GM12878 (cell line): ENCODE measurements at regions not wholly inside any gene's neighbourhood (a gene's known extent, or its start where the extent isn't known, plus 50 kb on each side); places are given as distances from the start of the nearest gene placed in this dataset.

Experiments used
- ATAC-seq: fragments of 200-7000 bp; cut with Tn5 transposase; 3 replicates; pipeline ENCODE4 v1.9.1; 2020; ENCODE audit warnings: mild to moderate bottlenecking, moderate library complexity
- BruUV-seq: library from RNA; stranded (reverse); fragments of 400-500 nt; replicated peaks from 2 replicates; lab custom pipeline; 2021; lab: Mats Ljungman, UMichigan
- CTCF ChIA-PET: fragments of 300-600 bp; sonication (Branson Sonifier 250); formaldehyde crosslinking; extraction: SDS; loops from one replicate; lab custom pipeline; 2021; ENCODE audit warnings: inconsistent platforms; lab: Yijun Ruan, JAX
- POLR2A ChIA-PET: fragments of 350-600 bp; formaldehyde crosslinking; extraction: SDS; loops from one replicate; lab custom pipeline; 2021; ENCODE audit warnings: inconsistent platforms; lab: Charles Lee
- RAD21 ChIA-PET: fragments of 300-600 bp; sonication (Branson Sonifier 250); formaldehyde crosslinking; loops from one replicate; lab custom pipeline; 2023; ENCODE audit warnings: antibody characterized with exemption; ENCODE audit not compliant: unreplicated experiment; lab: Charles Lee
- SMC1A ChIA-PET: fragments of 300-600 bp; sonication (Branson Sonifier 250); formaldehyde crosslinking; loops from one replicate; lab custom pipeline; 2023; ENCODE audit not compliant: unreplicated experiment, uncharacterized antibody; lab: Charles Lee
- DNase-seq: peaks from one replicate; pipeline ENCODE4 v3.0.0-alpha.2; 2011; ENCODE audit warnings: low read depth, low spot score
- FAIRE-seq: peaks from 3 replicates; lab custom pipeline; 2011; peaks lifted over from hg19 to GRCh38; lab: Jason Lieb, UNC
- H2AFZ ChIP-seq: 2 replicates; pipeline ENCODE4 v1.6.0; 2011; ENCODE audit warnings: low read depth, low read length, control low read depth; ENCODE audit not compliant: control insufficient read depth
- H3K27ac ChIP-seq: 2 replicates; pipeline ENCODE4 v1.5.1; 2011; ENCODE audit warnings: control low read depth; ENCODE audit not compliant: control insufficient read depth, insufficient read depth
- H3K27me3 ChIP-seq, 2 experiments: replicated peaks in 1 of 2; 2 replicates each; pipeline versions ENCODE4 v1.6.0 to v1.6.1; 2011; ENCODE audit warnings: low read length in 1 of 2; ENCODE audit not compliant: control insufficient read depth in 2 of 2, insufficient read depth in 2 of 2
- H3K36me3 ChIP-seq, 2 experiments: 2 replicates each; pipeline ENCODE4 v1.5.1; 2011; ENCODE audit warnings: low read length in 1 of 2; ENCODE audit not compliant: control insufficient read depth in 2 of 2, insufficient read depth in 2 of 2
- H3K4me1 ChIP-seq: 2 replicates; pipeline ENCODE4 v1.6.1; 2011; ENCODE audit warnings: mild to moderate bottlenecking, low read length, moderate library complexity, mixed read lengths; ENCODE audit not compliant: control insufficient read depth, insufficient read depth
- H3K4me2 ChIP-seq: 2 replicates; pipeline ENCODE4 v1.6.0; 2011; ENCODE audit warnings: control low read depth; ENCODE audit not compliant: control insufficient read depth, insufficient read depth
- H3K4me3 ChIP-seq: fragments of 200-600 bp; sonication (generic); 2 replicates; pipeline ENCODE4 v1.5.1; 2016
- H3K79me2 ChIP-seq: 2 replicates; pipeline ENCODE4 v1.6.0; 2011; ENCODE audit warnings: low read length; ENCODE audit not compliant: control insufficient read depth, insufficient read depth
- H3K9ac ChIP-seq: 2 replicates; pipeline ENCODE4 v1.8.0; 2011; ENCODE audit warnings: low read length, control low read depth, mixed read lengths; ENCODE audit not compliant: control insufficient read depth, insufficient read depth
- H3K9me3 ChIP-seq: replicated peaks from 3 replicates; pipeline ENCODE4 v1.5.1; 2011; ENCODE audit warnings: mild to moderate bottlenecking, low read length; ENCODE audit not compliant: control insufficient read depth, insufficient read depth
- H4K20me1 ChIP-seq: 2 replicates; pipeline ENCODE4 v1.6.0; 2011; ENCODE audit not compliant: control insufficient read depth, insufficient read depth
- IKZF2 ChIP-seq, 2 experiments: fragments of 450-650 bp; IDR thresholded peaks; 2 replicates each; pipeline ENCODE4 v1.6.1; 2017; ENCODE audit warnings: mild to moderate bottlenecking in 2 of 2, moderate library complexity in 2 of 2
- JUND ChIP-seq: IDR thresholded peaks from 2 replicates; pipeline ENCODE4 v1.6.1; 2012; ENCODE audit warnings: low read depth, mild to moderate bottlenecking, low read length, improper control_type of control experiment, moderate library complexity
- MEF2B ChIP-seq: fragments of 450-650 bp; IDR thresholded peaks from 2 replicates; pipeline ENCODE4 v1.6.1; 2018; ENCODE audit warnings: mild to moderate bottlenecking, moderate library complexity; ENCODE audit not compliant: partially characterized antibody, poor library complexity, severe bottlenecking
- MYB ChIP-seq: fragments of 150-350 bp; IDR thresholded peaks from 2 replicates; pipeline ENCODE4 v1.6.1; 2014; ENCODE audit warnings: mild to moderate bottlenecking, low read depth, low read length, borderline replicate concordance
- NFYB ChIP-seq: IDR thresholded peaks from 2 replicates; pipeline ENCODE4 v1.6.1; 2011; ENCODE audit warnings: low read depth, mild to moderate bottlenecking, low read length, improper control_type of control experiment, moderate library complexity; ENCODE audit not compliant: insufficient read depth
- NRF1 ChIP-seq: conservative IDR thresholded peaks from 2 replicates; pipeline ENCODE4 v1.6.1; 2011; ENCODE audit warnings: mild to moderate bottlenecking, low read depth, low read length, improper control_type of control experiment
- SRF ChIP-seq, 2 experiments: IDR thresholded peaks; 2 replicates each; pipeline ENCODE4 v1.6.1; 2011; ENCODE audit warnings: low read depth in 2 of 2, low read length in 2 of 2, mild to moderate bottlenecking in 1 of 2, moderate library complexity in 1 of 2
- TBL1XR1 ChIP-seq: IDR thresholded peaks from 2 replicates; pipeline ENCODE4 v1.6.1; 2012; ENCODE audit warnings: low read depth, low read length, improper control_type of control experiment
- WRNIP1 ChIP-seq: IDR thresholded peaks from 2 replicates; pipeline ENCODE4 v1.6.1; 2011; ENCODE audit warnings: low read depth, low read length, improper control_type of control experiment, borderline replicate concordance
- WGBS: methylation state at CpG from one replicate; pipeline ENCODE4 v1.1.6; 2016; ENCODE audit warnings: low lambda C conversion rate; ENCODE audit not compliant: insufficient replicate concordance, insufficient coverage; ENCODE audit errors: missing lambda C conversion rate; 5-methylcytosine and 5-hydroxymethylcytosine counted together
- in situ Hi-C: fragments of 300-500 bp; cut with MboI; formaldehyde crosslinking; loops from 9 replicates; pipeline ENCODE4 v1.14.3; 2018; ENCODE audit warnings: mixed read lengths
- intact Hi-C: fragments of 100-400 bp; cut with micrococcal nuclease; formaldehyde crosslinking; loops from one replicate; pipeline ENCODE4 v1.14.2; 2022; ENCODE audit not compliant: unreplicated experiment
- TF ChIP-seq, protein P1 (sequence below): fragments of 450-650 bp; IDR thresholded peaks from 2 replicates; pipeline ENCODE4 v1.6.1; 2016; ENCODE audit warnings: mild to moderate bottlenecking
- TF ChIP-seq, protein P2 (sequence below): fragments of 450-650 bp; IDR thresholded peaks from 2 replicates; pipeline ENCODE4 v1.6.1; 2016; ENCODE audit warnings: mild to moderate bottlenecking

DNA sequence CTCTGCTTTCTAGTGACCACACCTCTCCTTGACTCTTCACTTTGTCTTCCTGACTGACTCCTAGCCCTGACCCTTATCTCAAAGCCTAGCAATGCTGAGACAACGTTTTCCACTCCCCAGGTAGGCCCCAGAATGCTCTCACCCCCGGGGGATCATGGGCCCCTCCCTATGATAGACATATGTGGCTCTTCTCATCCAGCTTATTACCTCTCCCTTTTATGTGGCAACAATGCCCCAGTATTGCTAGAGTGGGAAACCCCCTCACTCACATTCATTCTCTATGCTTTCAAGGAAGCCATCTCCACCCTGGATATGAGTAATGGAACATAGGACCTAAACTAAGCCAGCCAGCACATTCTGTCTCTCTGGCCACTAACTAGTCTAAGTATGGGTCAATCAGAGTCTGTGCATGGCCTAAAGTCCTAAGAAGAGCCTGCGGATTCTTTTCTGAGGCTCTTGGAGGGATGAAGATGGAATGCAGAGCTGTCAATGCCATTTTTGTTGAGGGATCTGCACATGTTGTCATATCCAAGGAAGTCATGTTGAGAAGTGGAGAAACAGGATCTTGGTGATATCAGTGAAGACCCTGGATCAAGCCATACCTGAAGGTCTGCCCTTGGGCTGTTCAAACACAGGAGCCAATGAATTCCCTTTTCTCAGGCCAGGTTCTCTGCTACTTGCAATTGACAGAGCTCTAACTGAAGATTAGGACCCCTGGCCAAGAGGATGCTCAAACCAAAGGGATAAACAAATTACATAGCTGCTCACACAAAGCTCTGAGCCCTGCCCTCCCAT is 79.8 kb upstream of the GRK3 start:
- ATAC-seq (peak; percentile 28), DNase-seq (no peak), FAIRE-seq (no peak)
- Histone ChIP-seq H3K4me1 (peaks cover 10% of the 10 kb centered on the region), H2AFZ (no peak overlapping the region), H4K20me1 (no peaks in the 10 kb centered on the region), H3K27me3 (no peaks in the 10 kb centered on the region), H3K9me3 (no peaks in the 10 kb centered on the region), H3K36me3 (no peaks in the 10 kb centered on the region), H3K4me2 (no peak overlapping the region), H3K4me3 (no peak overlapping the region), H3K9ac (no peak overlapping the region), H3K79me2 (no peaks in the 10 kb centered on the region), H3K27ac (no peak overlapping the region)
- intact Hi-C loops (no loop called here), in situ Hi-C loops (no loop called here)
- WGBS: 67% methylated on average over 3 of the region's 3 CpGs
- RAD21 ChIA-PET: interaction anchor here (0.9 to 4.3 kb wide), 5 partner anchors 8 to 288 kb away, joined by 3 to 21 read pairs (median 5); partner anchors contain the start of gene GRK3
- POLR2A ChIA-PET: interaction anchor here (1.1 to 1.2 kb wide), 2 partner anchors 9 to 10 kb away, joined by 4 to 8 read pairs; no protein-coding TSS in a partner anchor
- SMC1A ChIA-PET: interaction anchor here (1.0 to 2.8 kb wide), 3 partner anchors 11 to 57 kb away, joined by 3 to 20 read pairs (median 3); no protein-coding TSS in a partner anchor
- no TSS peak for BruUV-seq
- CTCF ChIA-PET: interaction anchor here (0.6 to 1.4 kb wide), 7 partner anchors 9 to 879 kb away, joined by 3 to 6 read pairs (median 3); no protein-coding TSS in a partner anchor
- TF ChIP-seq IKZF2 (IDR thresholded peaks at IDR 0.05) (0 out of 4 replicates have a peak, but pooled peaks of 1 of the 2 experiments have one; percentile 13), NFYB (no peak), JUND (no peak), SRF (IDR thresholded peaks at IDR 0.05; ENCODE audit: low read depth in 2 of 2, low read length in 2 of 2) (no peak), NRF1 (no peak), MYB (no peak), MEF2B (peak; percentile 22), TBL1XR1 (no peak), WRNIP1 (no peak)
- TF ChIP-seq, protein P1, sequence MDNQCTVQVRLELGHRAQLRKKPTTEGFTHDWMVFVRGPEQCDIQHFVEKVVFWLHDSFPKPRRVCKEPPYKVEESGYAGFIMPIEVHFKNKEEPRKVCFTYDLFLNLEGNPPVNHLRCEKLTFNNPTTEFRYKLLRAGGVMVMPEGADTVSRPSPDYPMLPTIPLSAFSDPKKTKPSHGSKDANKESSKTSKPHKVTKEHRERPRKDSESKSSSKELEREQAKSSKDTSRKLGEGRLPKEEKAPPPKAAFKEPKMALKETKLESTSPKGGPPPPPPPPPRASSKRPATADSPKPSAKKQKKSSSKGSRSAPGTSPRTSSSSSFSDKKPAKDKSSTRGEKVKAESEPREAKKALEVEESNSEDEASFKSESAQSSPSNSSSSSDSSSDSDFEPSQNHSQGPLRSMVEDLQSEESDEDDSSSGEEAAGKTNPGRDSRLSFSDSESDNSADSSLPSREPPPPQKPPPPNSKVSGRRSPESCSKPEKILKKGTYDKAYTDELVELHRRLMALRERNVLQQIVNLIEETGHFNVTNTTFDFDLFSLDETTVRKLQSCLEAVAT: no peak
- TF ChIP-seq, protein P2, sequence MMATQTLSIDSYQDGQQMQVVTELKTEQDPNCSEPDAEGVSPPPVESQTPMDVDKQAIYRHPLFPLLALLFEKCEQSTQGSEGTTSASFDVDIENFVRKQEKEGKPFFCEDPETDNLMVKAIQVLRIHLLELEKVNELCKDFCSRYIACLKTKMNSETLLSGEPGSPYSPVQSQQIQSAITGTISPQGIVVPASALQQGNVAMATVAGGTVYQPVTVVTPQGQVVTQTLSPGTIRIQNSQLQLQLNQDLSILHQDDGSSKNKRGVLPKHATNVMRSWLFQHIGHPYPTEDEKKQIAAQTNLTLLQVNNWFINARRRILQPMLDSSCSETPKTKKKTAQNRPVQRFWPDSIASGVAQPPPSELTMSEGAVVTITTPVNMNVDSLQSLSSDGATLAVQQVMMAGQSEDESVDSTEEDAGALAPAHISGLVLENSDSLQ: no peak
